B cell (primary cell): ENCODE measurements at regions not wholly inside any gene's neighbourhood (a gene's known extent, or its start where the extent isn't known, plus 50 kb on each side); places are given as distances from the start of the nearest gene placed in this dataset.

Experiments
- CTCF ChIP-seq: fragments of 200-600 bp; IDR thresholded peaks from one replicate; pipeline ENCODE4 v1.8.0; 2022; ENCODE audit warnings: antibody characterized with exemption, mild to moderate bottlenecking
- EZH2 ChIP-seq: IDR thresholded peaks from 2 replicates; pipeline ENCODE4 v1.6.1; 2012; ENCODE audit warnings: borderline replicate concordance, low read depth, mild to moderate bottlenecking, moderate library complexity, low read length; ENCODE audit not compliant: insufficient read depth, poor library complexity, severe bottlenecking

DNA sequence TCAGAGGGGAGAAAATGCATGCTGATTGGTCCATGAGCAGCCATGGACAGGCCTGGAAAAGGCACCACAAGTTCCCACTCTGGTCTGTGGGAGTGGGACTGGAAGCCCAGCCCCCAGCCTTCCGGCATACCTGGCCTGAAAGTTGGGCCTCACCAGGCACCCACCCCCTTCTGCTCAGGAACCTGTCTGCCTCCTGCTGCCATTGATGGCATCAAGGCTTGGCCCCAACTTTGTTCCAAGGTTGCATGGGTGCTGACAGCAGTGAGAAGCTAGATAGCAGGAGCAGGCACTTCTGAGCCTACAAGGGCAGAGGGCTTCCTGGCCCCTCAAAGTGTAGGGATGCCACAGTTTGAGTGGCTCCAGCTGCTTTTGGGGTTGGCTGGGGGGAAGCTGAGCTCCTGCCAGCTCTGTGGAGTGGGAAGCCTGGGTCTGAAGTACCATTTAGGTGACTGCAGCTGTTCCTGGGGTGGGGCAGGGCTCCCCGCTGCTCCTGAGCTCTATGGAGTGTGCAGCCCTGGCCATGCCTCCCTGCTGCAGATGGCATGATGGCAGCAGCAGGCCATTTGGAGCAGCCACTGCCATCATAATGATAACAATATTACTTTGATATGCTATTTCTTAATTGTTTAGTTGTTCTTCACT lies 1054.1 kb upstream of the GBE1 start:
- TF ChIP-seq CTCF (no peak), EZH2 (no peak)
